K562 (cell line): ENCODE measurements at regions not wholly inside any gene's neighbourhood (a gene's known extent, or its start where the extent isn't known, plus 50 kb on each side); places are given as distances from the start of the nearest gene placed in this dataset.

ENCODE experiments used
- BACH1 ChIP-seq: fragments of 200-800 bp; sonication (Bioruptor generic); IDR thresholded peaks from 2 replicates; pipeline ENCODE4 v1.6.1; 2016; ENCODE audit warnings: missing genetic modification characterization, missing compliant biosample characterization
- CBFA2T2 ChIP-seq: fragments of 450-650 bp; conservative IDR thresholded peaks from 2 replicates; pipeline ENCODE4 v1.6.1; 2017; ENCODE audit warnings: mild to moderate bottlenecking
- EP400 ChIP-seq: fragments of 450-650 bp; IDR thresholded peaks from 2 replicates; pipeline ENCODE4 v1.6.1; 2017; ENCODE audit warnings: antibody characterized with exemption, mild to moderate bottlenecking, moderate library complexity
- FIP1L1 ChIP-seq: fragments of 200-400 bp; formaldehyde crosslinking; IDR thresholded peaks from 2 replicates; pipeline ENCODE4 v1.6.1; 2018; ENCODE audit warnings: mild to moderate bottlenecking, low read depth, low read length; ENCODE audit not compliant: poor library complexity, severe bottlenecking
- GATAD2B ChIP-seq: fragments of 450-650 bp; IDR thresholded peaks from 2 replicates; pipeline ENCODE4 v1.6.1; 2017; ENCODE audit warnings: mild to moderate bottlenecking, borderline replicate concordance
- GTF2B ChIP-seq: IDR thresholded peaks from 2 replicates; pipeline ENCODE4 v1.6.1; 2011; ENCODE audit not compliant: insufficient read length; ENCODE audit errors: extremely low read depth
- HIVEP1 ChIP-seq: fragments of 250-450 bp; sonication (Bioruptor Pico); IDR thresholded peaks from 2 replicates; pipeline ENCODE4 v1.4.0; 2020; ENCODE audit warnings: mild to moderate bottlenecking
- IRF2 ChIP-seq: sonication (generic); formaldehyde crosslinking; IDR thresholded peaks from 2 replicates; pipeline ENCODE4 v1.8.1; 2022; ENCODE audit warnings: mild to moderate bottlenecking, missing genetic modification reagents
- KHSRP ChIP-seq: fragments of 450-650 bp; IDR thresholded peaks from 2 replicates; pipeline ENCODE4 v1.6.1; 2017
- MTA3 ChIP-seq: fragments of 450-650 bp; formaldehyde crosslinking; IDR thresholded peaks from 2 replicates; pipeline ENCODE4 v1.6.1; 2017; ENCODE audit warnings: mild to moderate bottlenecking, borderline replicate concordance
- NONO ChIP-seq, 2 experiments: fragments of 200-400 bp in 1 of 2; fragments of 450-650 bp in 1 of 2; formaldehyde crosslinking in 1 of 2; IDR thresholded peaks; 2 replicates each; pipeline ENCODE4 v1.6.1; 2017; ENCODE audit warnings: low read depth in 2 of 2, mild to moderate bottlenecking in 2 of 2, moderate library complexity in 2 of 2, low read length in 1 of 2
- PBX2 ChIP-seq, 2 experiments: IDR thresholded peaks in 1 of 2; conservative IDR thresholded peaks in 1 of 2; 2 replicates each; pipeline ENCODE4 v1.6.1; 2016; ENCODE audit warnings: low read depth in 2 of 2, mild to moderate bottlenecking in 1 of 2, missing compliant biosample characterization in 1 of 2, missing genetic modification characterization in 1 of 2, moderate library complexity in 1 of 2
- PHB ChIP-seq: fragments of 250-450 bp; sonication (Bioruptor Pico); IDR thresholded peaks from 2 replicates; pipeline ENCODE4 v1.5.0; 2021
- SMARCB1 ChIP-seq: IDR thresholded peaks from 2 replicates; pipeline ENCODE4 v1.6.1; 2011; ENCODE audit warnings: improper control_type of control experiment, low read depth; ENCODE audit not compliant: insufficient read length
- TAF1 ChIP-seq: IDR thresholded peaks from 2 replicates; pipeline ENCODE4 v1.6.1; 2011; ENCODE audit warnings: mild to moderate bottlenecking, low read length, moderate library complexity; ENCODE audit not compliant: insufficient read depth, control insufficient read depth, severe bottlenecking; ENCODE audit errors: extremely low read depth
- ZBED1 ChIP-seq: IDR thresholded peaks from 2 replicates; pipeline ENCODE4 v1.6.1; 2014
- ZC3H11A ChIP-seq: IDR thresholded peaks from 2 replicates; pipeline ENCODE4 v1.6.1; 2012; ENCODE audit warnings: low read depth, low read length, improper control_type of control experiment
- ZEB2 ChIP-seq: fragments of 450-650 bp; IDR thresholded peaks from 2 replicates; pipeline ENCODE4 v1.6.1; 2016
- ZKSCAN3 ChIP-seq: fragments of 250-450 bp; sonication (Bioruptor Pico); IDR thresholded peaks from 2 replicates; pipeline ENCODE4 v1.4.0; 2020
- ZNF23 ChIP-seq: fragments of 250-450 bp; sonication (Bioruptor Pico); IDR thresholded peaks from 2 replicates; pipeline ENCODE4 v1.4.0; 2020; ENCODE audit warnings: mild to moderate bottlenecking
- ZNF274 ChIP-seq: IDR thresholded peaks from 2 replicates; pipeline ENCODE4 v1.6.1; 2011; ENCODE audit warnings: low read depth, mild to moderate bottlenecking, low read length, moderate library complexity, borderline replicate concordance
- ZNF282 ChIP-seq: sonication (generic); formaldehyde crosslinking; IDR thresholded peaks from 2 replicates; pipeline ENCODE4 v1.8.1; 2023; ENCODE audit warnings: missing genetic modification reagents
- ZNF384 ChIP-seq: IDR thresholded peaks from 2 replicates; pipeline ENCODE4 v1.6.1; 2012; ENCODE audit warnings: low read depth, low read length, improper control_type of control experiment
- TF ChIP-seq, protein P1 (sequence below): sonication (generic); formaldehyde crosslinking; IDR thresholded peaks from 2 replicates; pipeline ENCODE4 v1.8.0; 2022; ENCODE audit warnings: mild to moderate bottlenecking, missing genetic modification reagents

GRCh38 chr12:47378222-47378582 is 298.4 kb upstream of the AMIGO2 start (continued):
- no peak for TF ChIP-seq GTF2B
- TF ChIP-seq, protein P1, sequence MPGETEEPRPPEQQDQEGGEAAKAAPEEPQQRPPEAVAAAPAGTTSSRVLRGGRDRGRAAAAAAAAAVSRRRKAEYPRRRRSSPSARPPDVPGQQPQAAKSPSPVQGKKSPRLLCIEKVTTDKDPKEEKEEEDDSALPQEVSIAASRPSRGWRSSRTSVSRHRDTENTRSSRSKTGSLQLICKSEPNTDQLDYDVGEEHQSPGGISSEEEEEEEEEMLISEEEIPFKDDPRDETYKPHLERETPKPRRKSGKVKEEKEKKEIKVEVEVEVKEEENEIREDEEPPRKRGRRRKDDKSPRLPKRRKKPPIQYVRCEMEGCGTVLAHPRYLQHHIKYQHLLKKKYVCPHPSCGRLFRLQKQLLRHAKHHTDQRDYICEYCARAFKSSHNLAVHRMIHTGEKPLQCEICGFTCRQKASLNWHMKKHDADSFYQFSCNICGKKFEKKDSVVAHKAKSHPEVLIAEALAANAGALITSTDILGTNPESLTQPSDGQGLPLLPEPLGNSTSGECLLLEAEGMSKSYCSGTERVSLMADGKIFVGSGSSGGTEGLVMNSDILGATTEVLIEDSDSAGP (CRISPR knock-in tag), result no peak
- no peak for TF ChIP-seq NONO (IDR thresholded peaks at IDR 0.05; ENCODE audit: low read depth in 2 of 2, low read length in 1 of 2)
- TF ChIP-seq KHSRP, result no peak
- TF ChIP-seq ZNF384, result no peak
- no peak for TF ChIP-seq ZBED1
- no peak for TF ChIP-seq SMARCB1
- TF ChIP-seq ZKSCAN3 (CRISPR knock-in tag), result no peak
- no peak for TF ChIP-seq FIP1L1
- no peak for TF ChIP-seq ZNF23 (CRISPR knock-in tag)
- TF ChIP-seq EP400, result no peak
- no peak for TF ChIP-seq TAF1
- TF ChIP-seq ZEB2, result no peak
- no peak for TF ChIP-seq HIVEP1 (CRISPR knock-in tag)
- no peak for TF ChIP-seq PHB (CRISPR knock-in tag)
- no peak for TF ChIP-seq CBFA2T2
- no peak for TF ChIP-seq ZNF274
- peak; percentile 4; the same call in 1 of the 2 replicates for TF ChIP-seq BACH1 (tag)
- TF ChIP-seq ZNF282 (CRISPR knock-in tag), result no peak
- no peak for TF ChIP-seq MTA3
- TF ChIP-seq ZC3H11A, result no peak
- TF ChIP-seq GATAD2B, result no peak
- TF ChIP-seq PBX2 (CRISPR knock-in tag; IDR thresholded peaks at IDR 0.05; ENCODE audit: low read depth), result no peak
- TF ChIP-seq PBX2 (tag; conservative IDR thresholded peaks at IDR 0.05; ENCODE audit: low read depth), result no peak
- TF ChIP-seq IRF2, result no peak
